H9 (cell line): ENCODE measurements at regions not wholly inside any gene's neighbourhood (a gene's known extent, or its start where the extent isn't known, plus 50 kb on each side); places are given as distances from the start of the nearest gene placed in this dataset.

Experiments used
- DNase-seq: peaks from one replicate; pipeline ENCODE4 v3.0.0-alpha.2; 2017
- H2AFZ ChIP-seq: one replicate; pipeline ENCODE4 v1.6.1; 2013; ENCODE audit warnings: mild to moderate bottlenecking, low read length, control low read depth, moderate library complexity
- H2AK5ac ChIP-seq: 2 replicates; pipeline ENCODE4 v1.6.1; 2013; ENCODE audit warnings: low read length, control low read depth, mixed read lengths; ENCODE audit not compliant: insufficient read length
- H2BK120ac ChIP-seq: one replicate; pipeline ENCODE4 v1.6.1; 2013; ENCODE audit warnings: low read depth, mild to moderate bottlenecking, low read length, control low read depth, inconsistent platforms; ENCODE audit not compliant: poor library complexity, severe bottlenecking
- H2BK12ac ChIP-seq: 2 replicates; pipeline ENCODE4 v1.6.1; 2013; ENCODE audit warnings: low read length, control low read depth, mixed read lengths, low read depth; ENCODE audit not compliant: insufficient read length
- H2BK15ac ChIP-seq: 2 replicates; pipeline ENCODE4 v1.6.1; 2013; ENCODE audit warnings: low read depth, low read length, control low read depth
- H2BK20ac ChIP-seq: one replicate; pipeline ENCODE4 v1.6.1; 2013; ENCODE audit warnings: low read depth, mild to moderate bottlenecking, low read length, control low read depth, inconsistent platforms; ENCODE audit not compliant: poor library complexity, severe bottlenecking
- H2BK5ac ChIP-seq: 2 replicates; pipeline ENCODE4 v1.6.1; 2013; ENCODE audit warnings: low read length, control low read depth, mixed read lengths; ENCODE audit not compliant: insufficient read length
- H3K14ac ChIP-seq: 2 replicates; pipeline ENCODE4 v1.6.1; 2013; ENCODE audit warnings: low read length, control low read depth; ENCODE audit not compliant: insufficient read depth
- H3K18ac ChIP-seq: 2 replicates; pipeline ENCODE4 v1.6.1; 2013; ENCODE audit warnings: low read depth, mild to moderate bottlenecking, mixed read lengths, low read length, control low read depth; ENCODE audit not compliant: insufficient read length
- H3K23ac ChIP-seq: 2 replicates; pipeline ENCODE4 v1.6.1; 2013; ENCODE audit warnings: low read length, control low read depth, mixed read lengths, low read depth; ENCODE audit not compliant: insufficient read length
- H3K23me2 ChIP-seq: 2 replicates; pipeline ENCODE4 v1.6.1; 2013; ENCODE audit warnings: low read depth, mild to moderate bottlenecking, mixed read lengths, low read length, control low read depth; ENCODE audit not compliant: insufficient read length, poor library complexity, severe bottlenecking
- H3K27ac ChIP-seq: 2 replicates; pipeline ENCODE4 v1.5.1; 2013; ENCODE audit warnings: low read length, control low read depth, mixed read lengths, low read depth; ENCODE audit not compliant: insufficient read length
- H3K27me3 ChIP-seq: 2 replicates; pipeline ENCODE4 v1.6.1; 2013; ENCODE audit warnings: low read length, control low read depth, inconsistent platforms; ENCODE audit not compliant: insufficient read depth
- H3K4ac ChIP-seq: 2 replicates; pipeline ENCODE4 v1.6.1; 2013; ENCODE audit warnings: low read depth, mild to moderate bottlenecking, control low read depth, inconsistent platforms, low read length, moderate library complexity
- H3K4me1 ChIP-seq: 2 replicates; pipeline ENCODE4 v1.6.1; 2013; ENCODE audit warnings: low read length, control low read depth, inconsistent platforms; ENCODE audit not compliant: insufficient read depth
- H3K4me2 ChIP-seq: 2 replicates; pipeline ENCODE4 v1.6.1; 2013; ENCODE audit warnings: low read length, control low read depth, mixed read lengths; ENCODE audit not compliant: insufficient read length, insufficient read depth
- H3K56ac ChIP-seq: 2 replicates; pipeline ENCODE4 v1.6.1; 2013; ENCODE audit warnings: low read depth, mild to moderate bottlenecking, mixed read lengths, low read length, control low read depth; ENCODE audit not compliant: insufficient read length
- H3K79me1 ChIP-seq: 2 replicates; pipeline ENCODE4 v1.6.1; 2013; ENCODE audit warnings: low read depth, mild to moderate bottlenecking, moderate library complexity, low read length, control low read depth, inconsistent platforms; ENCODE audit not compliant: insufficient read depth, poor library complexity, severe bottlenecking
- H3K79me2 ChIP-seq: 2 replicates; pipeline ENCODE4 v1.6.1; 2013; ENCODE audit warnings: low read length, control low read depth, inconsistent platforms; ENCODE audit not compliant: insufficient read depth
- H3K9ac ChIP-seq: 2 replicates; pipeline ENCODE4 v1.6.1; 2013; ENCODE audit warnings: low read length, control low read depth, mixed read lengths; ENCODE audit not compliant: insufficient read length; ENCODE audit errors: extremely low read depth
- H3K9me3 ChIP-seq: one replicate; pipeline ENCODE4 v1.6.1; 2013; ENCODE audit warnings: low read depth, low read length, inconsistent platforms; ENCODE audit not compliant: control insufficient read depth
- H3T11ph ChIP-seq: one replicate; pipeline ENCODE4 v1.6.1; 2013; ENCODE audit warnings: mild to moderate bottlenecking, low read length, control low read depth, inconsistent platforms
- H4K20me1 ChIP-seq: one replicate; pipeline ENCODE4 v1.6.1; 2013; ENCODE audit not compliant: control insufficient read depth, insufficient read length, insufficient read depth
- H4K5ac ChIP-seq: 2 replicates; pipeline ENCODE4 v1.6.1; 2013; ENCODE audit warnings: low read depth, mild to moderate bottlenecking, mixed read lengths, low read length, control low read depth; ENCODE audit not compliant: insufficient read length
- H4K8ac ChIP-seq: replicated peaks from 2 replicates; pipeline ENCODE4 v1.6.1; 2013; ENCODE audit warnings: low read length, control low read depth, mixed read lengths, low read depth; ENCODE audit not compliant: insufficient read length
- H4K91ac ChIP-seq: 2 replicates; pipeline ENCODE4 v1.6.1; 2013; ENCODE audit warnings: low read depth, mild to moderate bottlenecking, moderate library complexity, mixed read lengths, low read length, control low read depth; ENCODE audit not compliant: insufficient read length
- H3K27ac Mint-ChIP-seq, 3 experiments: 2 replicates in 2 of 3; 3 replicates in 1 of 3; pipeline ENCODE4 v1.8.0; 2020 to 2021; ENCODE audit warnings: mixed read lengths in 3 of 3, mild to moderate bottlenecking in 1 of 3, moderate library complexity in 1 of 3
- H3K27me3 Mint-ChIP-seq: 2 replicates; pipeline ENCODE4 v1.8.0; 2021; ENCODE audit warnings: low read depth, mild to moderate bottlenecking, moderate library complexity, mixed read lengths
- H3K36me3 Mint-ChIP-seq, 3 experiments: 2 replicates in 2 of 3; 3 replicates in 1 of 3; pipeline ENCODE4 v1.8.0; 2020 to 2021; ENCODE audit warnings: low read depth in 3 of 3, mixed read lengths in 3 of 3; ENCODE audit not compliant: insufficient read depth in 1 of 3
- H3K4me1 Mint-ChIP-seq, 2 experiments: 2 replicates each; pipeline ENCODE4 v1.8.0; 2020; ENCODE audit warnings: mixed read lengths in 2 of 2
- H3K4me3 Mint-ChIP-seq, 2 experiments: 2 replicates in 1 of 2; 3 replicates in 1 of 2; pipeline ENCODE4 v1.8.0; 2020 to 2021; ENCODE audit warnings: mild to moderate bottlenecking in 2 of 2, mixed read lengths in 2 of 2, moderate library complexity in 1 of 2
- H3K9me3 Mint-ChIP-seq, 2 experiments: 2 replicates in 1 of 2; 3 replicates in 1 of 2; pipeline ENCODE4 v1.8.0; 2020; ENCODE audit warnings: mild to moderate bottlenecking in 2 of 2, mixed read lengths in 2 of 2, moderate library complexity in 1 of 2
- TF ChIP-seq, protein P1 (sequence below): fragments of 200-600 bp; sonication (generic); conservative IDR thresholded peaks from 3 replicates; pipeline ENCODE4 v1.8.0; 2021; ENCODE audit warnings: antibody characterized with exemption, mild to moderate bottlenecking

DNA sequence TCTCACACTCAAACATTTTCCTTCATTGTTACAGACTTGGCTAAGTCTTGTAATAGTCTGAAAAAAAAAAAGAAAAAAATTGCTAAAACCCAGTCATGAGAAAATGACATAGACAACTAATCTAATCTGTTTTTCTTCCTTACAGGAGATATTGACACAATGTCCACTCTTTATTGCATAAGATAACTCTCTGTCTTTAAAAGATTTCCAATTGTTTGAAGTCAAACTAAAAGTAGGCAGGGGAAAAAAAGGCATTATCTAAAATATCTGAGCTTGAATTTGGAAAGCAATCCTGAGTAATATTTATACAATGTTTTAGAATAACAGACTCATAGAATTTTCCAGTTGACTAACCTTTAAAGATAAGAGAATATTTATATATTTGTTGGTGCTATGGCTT, 233.0 kb upstream of the CEP162 start:
- Histone ChIP-seq H3K27ac (no peak overlapping the region), H3K4me2 (no peak overlapping the region), H4K20me1 (no peaks in the 10 kb centered on the region), H2BK12ac (no peak overlapping the region), H2BK15ac (no peak overlapping the region), H4K91ac (no peak overlapping the region), H2BK5ac (no peak overlapping the region), H3K56ac (no peak overlapping the region), H3K4me1 (no peaks in the 10 kb centered on the region), H3K18ac (no peak overlapping the region), H3K79me2 (no peaks in the 10 kb centered on the region), H2AFZ (no peak overlapping the region), H4K5ac (no peak overlapping the region), H2BK20ac (no peak overlapping the region), H3K23me2 (no peaks in the 10 kb centered on the region), H3K4ac (no peak overlapping the region), H3K27me3 (no peaks in the 10 kb centered on the region), H3K14ac (no peak overlapping the region), H2BK120ac (no peak overlapping the region), H3K79me1 (no peaks in the 10 kb centered on the region), H4K8ac (no peak overlapping the region), H2AK5ac (no peak overlapping the region), H3T11ph (no peak overlapping the region), H3K23ac (no peak overlapping the region), H3K9ac (no peak overlapping the region), H3K9me3 (no peaks in the 10 kb centered on the region)
- H3K4me1 Mint-ChIP-seq: peaks cover 0 to 3% of the 10 kb centered on the region in 2 experiments; a peak in 1 of 4 replicates
- no peaks in the 10 kb centered on the region for H3K27me3 Mint-ChIP-seq
- no peak overlapping the region for H3K4me3 Mint-ChIP-seq
- DNase-seq: no peak
- H3K9me3 Mint-ChIP-seq: no peaks in the 10 kb centered on the region
- no peaks in the 10 kb centered on the region for H3K36me3 Mint-ChIP-seq
- TF ChIP-seq, protein P1, sequence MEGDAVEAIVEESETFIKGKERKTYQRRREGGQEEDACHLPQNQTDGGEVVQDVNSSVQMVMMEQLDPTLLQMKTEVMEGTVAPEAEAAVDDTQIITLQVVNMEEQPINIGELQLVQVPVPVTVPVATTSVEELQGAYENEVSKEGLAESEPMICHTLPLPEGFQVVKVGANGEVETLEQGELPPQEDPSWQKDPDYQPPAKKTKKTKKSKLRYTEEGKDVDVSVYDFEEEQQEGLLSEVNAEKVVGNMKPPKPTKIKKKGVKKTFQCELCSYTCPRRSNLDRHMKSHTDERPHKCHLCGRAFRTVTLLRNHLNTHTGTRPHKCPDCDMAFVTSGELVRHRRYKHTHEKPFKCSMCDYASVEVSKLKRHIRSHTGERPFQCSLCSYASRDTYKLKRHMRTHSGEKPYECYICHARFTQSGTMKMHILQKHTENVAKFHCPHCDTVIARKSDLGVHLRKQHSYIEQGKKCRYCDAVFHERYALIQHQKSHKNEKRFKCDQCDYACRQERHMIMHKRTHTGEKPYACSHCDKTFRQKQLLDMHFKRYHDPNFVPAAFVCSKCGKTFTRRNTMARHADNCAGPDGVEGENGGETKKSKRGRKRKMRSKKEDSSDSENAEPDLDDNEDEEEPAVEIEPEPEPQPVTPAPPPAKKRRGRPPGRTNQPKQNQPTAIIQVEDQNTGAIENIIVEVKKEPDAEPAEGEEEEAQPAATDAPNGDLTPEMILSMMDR: no peak
- no peak overlapping the region for H3K27ac Mint-ChIP-seq
